Heart left ventricle (tissue), 16 donors: ENCODE measurements at regions not wholly inside any gene's neighbourhood (a gene's known extent, or its start where the extent isn't known, plus 50 kb on each side); places are given as distances from the start of the nearest gene placed in this dataset.
A peak's percentile ranks its signal among the peaks of the same experiment; 100 is the strongest.

Experiments used
- ATAC-seq, 4 donors: fragments of 200-7000 bp; cut with Tn5 transposase; one replicate each; pipeline ENCODE4 v1.9.1; 2020 to 2022; ENCODE audit warnings: moderate library complexity in 4 of 4, mild to moderate bottlenecking in 3 of 4, moderate number of reproducible peaks in 1 of 4
- DNase-seq, 5 donors: peaks; one replicate each; pipeline ENCODE4 v3.0.0-alpha.2; 2020
- H3K27ac ChIP-seq, 12 donors: fragments of 200-600 bp; sonication (generic) in 4 of 12; one replicate each; pipeline versions ENCODE4 v1.5.0 to v1.8.0; 2016 to 2022; ENCODE audit warnings: mild to moderate bottlenecking in 2 of 12
- H3K27me3 ChIP-seq, 9 donors: fragments of 200-600 bp; sonication (generic) in 2 of 9; one replicate each; pipeline versions ENCODE4 v1.5.1 to v1.8.0; 2016 to 2022; ENCODE audit warnings: mild to moderate bottlenecking in 3 of 9
- H3K36me3 ChIP-seq, 9 donors: fragments of 200-600 bp; sonication (generic) in 2 of 9; one replicate each; pipeline versions ENCODE4 v1.5.0 to v1.8.0; 2018 to 2022; ENCODE audit warnings: mild to moderate bottlenecking in 2 of 9
- H3K4me1 ChIP-seq, 12 donors: fragments of 200-600 bp; sonication (generic) in 4 of 12; one replicate each; pipeline versions ENCODE4 v1.5.0 to v1.8.0; 2016 to 2022; ENCODE audit warnings: mild to moderate bottlenecking in 3 of 12
- H3K4me3 ChIP-seq, 12 donors: fragments of 200-600 bp; sonication (generic) in 4 of 12; one replicate each; pipeline versions ENCODE4 v1.5.0 to v1.8.0; 2017 to 2022; ENCODE audit warnings: mild to moderate bottlenecking in 9 of 12, moderate library complexity in 4 of 12
- H3K9me3 ChIP-seq, 12 donors: fragments of 200-600 bp; sonication (generic) in 4 of 12; one replicate each; pipeline versions ENCODE4 v1.5.0 to v1.8.0; 2016 to 2022; ENCODE audit warnings: mild to moderate bottlenecking in 1 of 12
- POLR2A ChIP-seq, 2 donors: fragments of 450-650 bp; IDR thresholded peaks; one replicate each; pipeline ENCODE4 v1.6.1; 2017; ENCODE audit warnings: antibody characterized with exemption in 2 of 2, mild to moderate bottlenecking in 2 of 2, moderate library complexity in 2 of 2
- WGBS, 4 donors: extraction: QIAGEN DNeasy Blood & Tissue Kit in 2 of 4; methylation state at CpG; one replicate each; pipeline versions ENCODE4 v1.1.5 to v1.1.7; 2013 to 2018; 5-methylcytosine and 5-hydroxymethylcytosine counted together
- intact Hi-C, 10 donors: fragments of 100-400 bp; cut with DNase I; formaldehyde crosslinking; loops; one replicate each; pipeline versions ENCODE4 v1.11.1 to v1.14.2; 2022
- TF ChIP-seq, protein P1 (sequence below), 12 donors: fragments of 200-600 bp; sonication (generic) in 4 of 12; IDR thresholded peaks; one replicate each; pipeline versions ENCODE4 v1.5.0 to v1.8.0; 2018 to 2022; ENCODE audit warnings: antibody characterized with exemption in 12 of 12, mild to moderate bottlenecking in 5 of 12
- donor health status: ischemic (EF 13 %, LVEDD 7.1; RV severe dilation, severe dysfunction).
- donor health status: healthy with polysubstance abuse.
- donor health status: DM: no; HTN: yes; CAD: no.
- donor health status: DM: no; HTN: no; CAD: no.
- donor health status: ischemic (EF 25% LVEDD 6.9; RV normal size, moderate dysfunction).
- donor health status: ischemic (EF 25% LVEDD 5.7; RV mildly dilated, moderate dysfunction).
- donor health status: healthy.
- donor health status: DM: yes; HTN: yes; CAD: no.
- donor health status: ischemic (EF 35%, LVEDD 5.7; RV mildly dilated, moderate dysfunction).
- donor health status: nonischemic (EF 11% LVEDD 7.7; RV severe dilation, severe dysfunction).
- donor health status: DM: yes; HTN: yes; CAD: no.
- donor health status: PGD.
- donor health status: ischemic (EF 29% LVEDD 5.4; RV normal size, mild dysfunction).
- donor health status: nonischemic (EF 23%, LVEDD 6.1; RV moderate dilation, normal function).

DNA sequence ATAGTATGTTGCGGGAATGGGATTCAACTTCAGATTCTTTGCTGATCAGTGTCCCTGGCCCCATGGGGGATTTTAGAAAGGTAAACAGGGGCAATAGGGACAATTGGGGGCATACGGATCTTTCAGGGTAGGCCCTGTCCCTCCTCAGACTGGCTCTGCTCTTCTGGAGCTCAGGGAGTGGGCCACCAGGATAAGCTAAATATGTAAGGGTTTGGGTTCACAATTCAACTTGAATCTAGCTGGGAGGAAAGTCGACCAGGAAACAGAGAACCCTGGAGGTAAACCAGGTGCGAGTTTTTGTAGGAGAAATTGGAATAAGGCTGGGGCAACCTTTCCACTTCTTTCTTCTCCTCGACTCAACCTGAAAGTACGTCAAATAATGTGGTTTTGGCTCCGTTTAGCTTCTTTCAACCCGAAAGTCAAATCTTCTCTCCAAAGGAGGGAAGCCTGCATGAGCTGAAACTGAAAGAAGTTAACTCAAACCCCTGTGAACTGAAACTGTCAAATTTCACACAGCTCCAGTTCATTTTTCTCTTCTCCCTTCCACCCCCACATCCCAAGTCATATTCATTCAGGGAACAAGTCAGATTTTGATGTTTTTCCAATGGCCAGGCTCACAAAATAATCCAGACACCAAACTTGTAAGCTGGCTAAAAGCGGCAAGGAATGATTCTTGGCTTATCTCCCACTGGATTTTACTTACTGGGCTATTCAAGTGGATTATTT lies 278.2 kb downstream of the CLIC5 start:
- H3K4me3 ChIP-seq: no peak overlapping the region
- no peaks in the 10 kb centered on the region for H3K27me3 ChIP-seq
- H3K27ac ChIP-seq: no peak overlapping the region
- DNase-seq (no peak), ATAC-seq (no peak)
- WGBS, 4 donors: 84 to 85% (median 85%) methylated on average over 9 of the region's 9 CpGs
- intact Hi-C loops: no loop called here
- H3K4me1 ChIP-seq: peaks cover 0 to 26% (median 0%) of the 10 kb centered on the region in 12 donors
- H3K9me3 ChIP-seq: no peaks in the 10 kb centered on the region
- TF ChIP-seq, protein P1, sequence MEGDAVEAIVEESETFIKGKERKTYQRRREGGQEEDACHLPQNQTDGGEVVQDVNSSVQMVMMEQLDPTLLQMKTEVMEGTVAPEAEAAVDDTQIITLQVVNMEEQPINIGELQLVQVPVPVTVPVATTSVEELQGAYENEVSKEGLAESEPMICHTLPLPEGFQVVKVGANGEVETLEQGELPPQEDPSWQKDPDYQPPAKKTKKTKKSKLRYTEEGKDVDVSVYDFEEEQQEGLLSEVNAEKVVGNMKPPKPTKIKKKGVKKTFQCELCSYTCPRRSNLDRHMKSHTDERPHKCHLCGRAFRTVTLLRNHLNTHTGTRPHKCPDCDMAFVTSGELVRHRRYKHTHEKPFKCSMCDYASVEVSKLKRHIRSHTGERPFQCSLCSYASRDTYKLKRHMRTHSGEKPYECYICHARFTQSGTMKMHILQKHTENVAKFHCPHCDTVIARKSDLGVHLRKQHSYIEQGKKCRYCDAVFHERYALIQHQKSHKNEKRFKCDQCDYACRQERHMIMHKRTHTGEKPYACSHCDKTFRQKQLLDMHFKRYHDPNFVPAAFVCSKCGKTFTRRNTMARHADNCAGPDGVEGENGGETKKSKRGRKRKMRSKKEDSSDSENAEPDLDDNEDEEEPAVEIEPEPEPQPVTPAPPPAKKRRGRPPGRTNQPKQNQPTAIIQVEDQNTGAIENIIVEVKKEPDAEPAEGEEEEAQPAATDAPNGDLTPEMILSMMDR (IDR thresholded peaks at IDR 0.05): no peak
- TF ChIP-seq POLR2A (IDR thresholded peaks at IDR 0.05): no peak
- H3K36me3 ChIP-seq: no peaks in the 10 kb centered on the region

DNA sequence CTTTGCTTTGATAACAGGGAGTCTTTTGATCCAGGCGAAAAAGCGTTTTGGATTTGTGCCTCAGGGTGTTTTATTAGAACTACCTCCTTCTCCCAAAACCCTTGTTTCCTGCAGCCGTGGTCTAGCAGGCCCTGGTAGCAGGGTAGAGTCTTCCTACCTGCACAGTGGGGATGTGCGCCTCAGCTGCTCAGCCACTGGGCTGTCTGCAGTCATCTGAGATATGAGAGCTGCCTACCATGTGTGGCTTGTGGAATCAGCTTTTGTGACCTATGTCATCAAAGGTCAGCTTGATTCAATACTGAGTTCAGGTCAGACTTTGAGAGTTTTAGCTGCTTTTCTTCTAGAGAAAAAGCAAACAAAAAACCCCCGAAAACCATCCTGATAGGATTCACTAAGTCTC lies 279.5 kb downstream of the CLIC5 start:
- intact Hi-C loops: no loop called here
- H3K9me3 ChIP-seq: no peaks in the 10 kb centered on the region
- H3K36me3 ChIP-seq: no peaks in the 10 kb centered on the region
- WGBS, 4 donors: 79 to 92% (median 81%) methylated on average over 5 of the region's 5 CpGs
- ATAC-seq: no peak
- no peak for TF ChIP-seq POLR2A (IDR thresholded peaks at IDR 0.05)
- TF ChIP-seq, protein P1 (IDR thresholded peaks at IDR 0.05): no peak
- H3K4me3 ChIP-seq: no peak overlapping the region
- H3K27ac ChIP-seq: no peak overlapping the region
- H3K27me3 ChIP-seq: no peaks in the 10 kb centered on the region
- peaks cover 0 to 12% (median 0%) of the 10 kb centered on the region in 12 donors for H3K4me1 ChIP-seq
- DNase-seq: no peak

DNA sequence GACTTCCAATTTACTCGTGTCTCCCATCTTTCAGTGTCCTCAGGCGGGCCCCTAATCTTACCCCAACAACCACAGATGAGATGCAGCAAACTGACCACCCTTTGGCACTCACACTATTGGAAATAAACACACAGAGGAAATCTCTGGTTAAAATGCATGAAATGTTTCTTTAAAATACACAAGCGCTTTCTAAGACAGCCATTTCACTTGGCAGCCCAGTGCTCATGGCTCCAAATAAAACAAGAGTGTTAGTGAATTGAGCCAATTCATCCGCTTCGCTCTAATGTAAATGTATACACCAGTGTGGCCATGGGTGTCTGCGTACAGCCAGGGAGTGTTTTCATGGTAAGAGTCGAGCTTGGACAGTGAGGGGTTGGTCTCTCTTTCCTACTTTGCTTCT lies 282.9 kb downstream of the CLIC5 start:
- Histone ChIP-seq H3K27ac (no peak overlapping the region), H3K4me1 (peaks cover 0 to 4% (median 0%) of the 10 kb centered on the region in 12 donors), H3K9me3 (no peaks in the 10 kb centered on the region), H3K27me3 (no peaks in the 10 kb centered on the region), H3K4me3 (no peak overlapping the region), H3K36me3 (no peaks in the 10 kb centered on the region)
- intact Hi-C loops: no loop called here
- ATAC-seq: no peak
- 82 to 86% (median 82%) methylated on average over 7 of the region's 7 CpGs for WGBS, 4 donors
- TF ChIP-seq, protein P1 (IDR thresholded peaks at IDR 0.05): no peak
- no peak for DNase-seq

DNA sequence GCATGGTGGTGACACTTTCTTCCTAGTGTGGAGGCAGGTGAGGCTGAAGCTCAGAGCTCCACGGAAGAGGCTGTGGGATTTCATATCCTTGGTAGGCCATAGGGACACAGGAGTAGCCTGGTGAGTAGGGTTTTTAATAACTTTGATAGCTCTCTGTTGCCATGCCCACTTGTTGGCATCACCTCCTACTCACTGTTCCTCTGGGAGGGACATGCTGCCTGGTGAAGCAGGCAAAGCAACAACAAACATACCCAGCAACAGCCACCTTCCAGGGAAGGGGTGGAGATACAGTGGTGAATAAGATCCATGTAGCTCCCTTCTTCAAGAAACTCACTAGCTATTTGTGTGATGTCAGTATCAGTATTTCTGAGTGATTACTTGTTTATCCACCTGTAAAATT lies 285.4 kb downstream of the CLIC5 start:
- ATAC-seq (peak; percentile 23 to 67 (median 56)), DNase-seq (peak in 1 of 5 donors; percentile 30)
- Histone ChIP-seq H3K27ac (no peak overlapping the region), H3K4me3 (no peak overlapping the region), H3K36me3 (no peaks in the 10 kb centered on the region), H3K4me1 (no peaks in the 10 kb centered on the region), H3K27me3 (no peaks in the 10 kb centered on the region), H3K9me3 (no peaks in the 10 kb centered on the region)
- TF ChIP-seq, protein P1 (IDR thresholded peaks at IDR 0.05): no peak
- TF ChIP-seq POLR2A (IDR thresholded peaks at IDR 0.05): no peak
- intact Hi-C loops: no loop called here
- 83 to 100% (median 92%) methylated on average over 1 of the region's 1 CpG for WGBS, 4 donors
